Heart right ventricle (tissue), 16 donors: ENCODE measurements at regions not wholly inside any gene's neighbourhood (a gene's known extent, or its start where the extent isn't known, plus 50 kb on each side); places are given as distances from the start of the nearest gene placed in this dataset.
A peak's percentile ranks its signal among the peaks of the same experiment; 100 is the strongest.

Experiments used
- ATAC-seq, 8 donors: fragments of 200-7000 bp; cut with Tn5 transposase; one replicate each; pipeline ENCODE4 v1.9.1; 2020; ENCODE audit warnings: mild to moderate bottlenecking in 8 of 8, moderate library complexity in 8 of 8, moderate number of reproducible peaks in 1 of 8
- DNase-seq, 2 donors: peaks; one replicate each; pipeline ENCODE4 v3.0.0-alpha.2; 2020
- H3K27ac ChIP-seq, 10 donors: fragments of 200-600 bp; sonication (generic) in 2 of 10; one replicate each; pipeline versions ENCODE4 v1.5.0 to v1.8.0; 2020 to 2022; ENCODE audit warnings: mild to moderate bottlenecking in 3 of 10
- H3K27me3 ChIP-seq, 7 donors: fragments of 200-600 bp; one replicate each; pipeline ENCODE4 v1.8.0; 2021 to 2022; ENCODE audit warnings: mild to moderate bottlenecking in 2 of 7
- H3K36me3 ChIP-seq, 9 donors: fragments of 200-600 bp; sonication (generic) in 1 of 9; one replicate each; pipeline versions ENCODE4 v1.5.0 to v1.8.0; 2020 to 2022; ENCODE audit warnings: mild to moderate bottlenecking in 2 of 9
- H3K4me1 ChIP-seq, 9 donors: fragments of 200-600 bp; sonication (generic) in 1 of 9; one replicate each; pipeline versions ENCODE4 v1.5.0 to v1.8.0; 2020 to 2022; ENCODE audit warnings: mild to moderate bottlenecking in 4 of 9
- H3K4me3 ChIP-seq, 10 donors: fragments of 200-600 bp; sonication (generic) in 2 of 10; one replicate each; pipeline versions ENCODE4 v1.5.0 to v1.8.0; 2020 to 2022; ENCODE audit warnings: mild to moderate bottlenecking in 7 of 10, moderate library complexity in 2 of 10
- H3K9me3 ChIP-seq, 11 donors: fragments of 200-600 bp in 10 of 11; sonication (generic) in 2 of 11; one replicate each; pipeline versions ENCODE4 v1.5.0 to v1.8.0; 2013 to 2022; ENCODE audit warnings: mild to moderate bottlenecking in 2 of 11, control low read depth in 1 of 11, moderate library complexity in 1 of 11
- WGBS, 2 donors: extraction: QIAGEN DNeasy Blood & Tissue Kit; methylation state at CpG; one replicate each; pipeline ENCODE4 v1.1.7; 2013; ENCODE audit warnings: inconsistent platforms in 1 of 2; 5-methylcytosine and 5-hydroxymethylcytosine counted together
- intact Hi-C, 10 donors: fragments of 100-400 bp; cut with DNase I; formaldehyde crosslinking; loops; one replicate each; pipeline versions ENCODE4 v1.11.1 to v1.14.2; 2022
- TF ChIP-seq, protein P1 (sequence below), 9 donors: fragments of 200-600 bp; sonication (generic) in 2 of 9; IDR thresholded peaks; one replicate each; pipeline versions ENCODE4 v1.5.0 to v1.8.0; 2021 to 2022; ENCODE audit warnings: antibody characterized with exemption in 9 of 9, mild to moderate bottlenecking in 5 of 9, moderate library complexity in 1 of 9
- donor health status: Arrhythmogenic right ventricular cardiomyopathy.
- donor health status: ischemic (EF 13 %, LVEDD 7.1; RV severe dilation, severe dysfunction).
- donor health status: healthy with polysubstance abuse.
- donor health status: DM: no; HTN: yes; CAD: no.
- donor health status: DM: no; HTN: no; CAD: no.
- donor health status: ischemic (EF 25% LVEDD 6.9; RV normal size, moderate dysfunction).
- donor health status: ischemic (EF 25% LVEDD 5.7; RV mildly dilated, moderate dysfunction).
- donor health status: healthy.
- donor health status: DM: yes; HTN: yes; CAD: no.
- donor health status: Ischemic cardiomyopathy.
- donor health status: ischemic (EF 35%, LVEDD 5.7; RV mildly dilated, moderate dysfunction).
- donor health status: nonischemic (EF 11% LVEDD 7.7; RV severe dilation, severe dysfunction).
- donor health status: DM: yes; HTN: yes; CAD: no.
- donor health status: PGD.
- donor health status: ischemic (EF 29% LVEDD 5.4; RV normal size, mild dysfunction).
- donor health status: nonischemic (EF 23%, LVEDD 6.1; RV moderate dilation, normal function).

DNA sequence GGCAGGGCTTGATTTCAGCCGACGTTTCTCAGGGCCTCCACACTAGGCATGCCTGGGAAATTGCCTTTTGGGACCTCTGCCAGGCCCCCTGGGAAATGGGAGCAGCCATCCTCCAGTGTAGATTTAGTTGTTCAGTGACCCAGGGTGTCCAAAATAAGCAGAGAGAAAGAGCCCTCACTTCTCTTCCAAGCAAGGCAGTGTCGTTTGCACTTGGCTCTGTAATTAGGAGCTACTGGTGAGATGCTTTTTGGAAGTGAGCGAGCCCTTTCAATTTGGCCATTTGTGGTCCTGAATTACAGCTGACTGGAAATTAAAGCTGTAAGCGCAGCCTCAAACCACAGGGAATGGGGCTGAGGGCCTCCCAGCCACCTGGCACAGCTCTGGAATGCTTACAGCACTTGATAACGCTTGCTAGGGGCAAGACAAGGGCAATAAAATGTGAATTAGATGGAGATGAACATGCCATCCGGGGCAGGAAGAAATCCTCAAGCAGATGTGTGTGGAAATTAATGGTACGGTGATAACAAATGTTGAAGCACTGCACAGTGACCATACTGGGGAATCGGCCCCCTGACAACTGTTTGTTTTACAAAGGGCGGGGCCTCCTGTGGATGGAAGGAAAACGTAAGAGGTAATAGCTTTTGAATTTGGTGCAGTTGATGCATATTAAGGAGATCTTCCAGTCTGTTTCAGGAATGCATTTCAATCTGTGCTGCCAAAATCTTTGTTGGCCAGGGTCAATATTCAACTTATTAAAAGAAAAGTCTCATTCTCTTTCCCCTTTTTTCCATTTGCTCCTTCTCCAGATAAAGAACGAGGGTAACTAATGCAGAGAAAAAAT, 173.1 kb downstream of the UXS1 start:
- Histone ChIP-seq H3K27me3 (no peaks in the 10 kb centered on the region), H3K4me3 (no peak overlapping the region), H3K9me3 (no peaks in the 10 kb centered on the region), H3K4me1 (peaks cover 0 to 40% (median 25%) of the 10 kb centered on the region in 9 donors), H3K27ac (peak overlapping the region in 4 of 10 donors; percentile 6 to 55 (median 40)), H3K36me3 (no peaks in the 10 kb centered on the region)
- intact Hi-C loops: loop anchor here in 2 of 10 donors (10.0 kb wide), 2 partner anchors 96 to 276 kb away; partner anchors contain the start of gene NCK2 (in 1 of the 2)
- peak; percentile 16 to 59 for DNase-seq
- WGBS, 2 donors: 39 to 57% methylated on average over 12 of the region's 12 CpGs
- TF ChIP-seq, protein P1, sequence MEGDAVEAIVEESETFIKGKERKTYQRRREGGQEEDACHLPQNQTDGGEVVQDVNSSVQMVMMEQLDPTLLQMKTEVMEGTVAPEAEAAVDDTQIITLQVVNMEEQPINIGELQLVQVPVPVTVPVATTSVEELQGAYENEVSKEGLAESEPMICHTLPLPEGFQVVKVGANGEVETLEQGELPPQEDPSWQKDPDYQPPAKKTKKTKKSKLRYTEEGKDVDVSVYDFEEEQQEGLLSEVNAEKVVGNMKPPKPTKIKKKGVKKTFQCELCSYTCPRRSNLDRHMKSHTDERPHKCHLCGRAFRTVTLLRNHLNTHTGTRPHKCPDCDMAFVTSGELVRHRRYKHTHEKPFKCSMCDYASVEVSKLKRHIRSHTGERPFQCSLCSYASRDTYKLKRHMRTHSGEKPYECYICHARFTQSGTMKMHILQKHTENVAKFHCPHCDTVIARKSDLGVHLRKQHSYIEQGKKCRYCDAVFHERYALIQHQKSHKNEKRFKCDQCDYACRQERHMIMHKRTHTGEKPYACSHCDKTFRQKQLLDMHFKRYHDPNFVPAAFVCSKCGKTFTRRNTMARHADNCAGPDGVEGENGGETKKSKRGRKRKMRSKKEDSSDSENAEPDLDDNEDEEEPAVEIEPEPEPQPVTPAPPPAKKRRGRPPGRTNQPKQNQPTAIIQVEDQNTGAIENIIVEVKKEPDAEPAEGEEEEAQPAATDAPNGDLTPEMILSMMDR (IDR thresholded peaks at IDR 0.05): no peak
- peak in 6 of 8 donors; percentile 18 to 52 (median 38) for ATAC-seq

DNA sequence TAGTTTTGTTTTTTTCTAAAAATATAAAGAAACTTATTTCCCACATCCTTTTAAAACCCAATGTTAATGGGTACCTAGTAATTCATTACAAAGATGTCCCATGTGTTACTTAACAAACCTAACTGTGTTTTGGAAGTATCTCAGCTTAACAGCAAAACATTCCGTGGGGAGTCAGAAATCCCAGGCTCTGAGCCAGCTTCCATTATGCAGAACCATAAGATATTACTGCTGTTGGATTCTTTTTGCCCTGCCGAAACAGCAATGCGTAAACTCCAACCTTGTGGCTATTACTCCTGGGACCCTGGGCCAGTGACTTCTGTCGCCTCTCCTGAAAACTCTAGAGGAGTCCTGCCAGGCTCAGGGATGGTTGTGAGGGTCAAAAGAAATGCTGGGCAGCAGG, 174.1 kb downstream of the UXS1 start:
- peak in 6 of 8 donors; percentile 36 to 75 (median 54) for ATAC-seq
- no peaks in the 10 kb centered on the region for H3K27me3 ChIP-seq
- whole genome bisulfite sequencing, 2 donors: 33 to 42% methylated on average over 4 of the region's 4 CpGs

DNA sequence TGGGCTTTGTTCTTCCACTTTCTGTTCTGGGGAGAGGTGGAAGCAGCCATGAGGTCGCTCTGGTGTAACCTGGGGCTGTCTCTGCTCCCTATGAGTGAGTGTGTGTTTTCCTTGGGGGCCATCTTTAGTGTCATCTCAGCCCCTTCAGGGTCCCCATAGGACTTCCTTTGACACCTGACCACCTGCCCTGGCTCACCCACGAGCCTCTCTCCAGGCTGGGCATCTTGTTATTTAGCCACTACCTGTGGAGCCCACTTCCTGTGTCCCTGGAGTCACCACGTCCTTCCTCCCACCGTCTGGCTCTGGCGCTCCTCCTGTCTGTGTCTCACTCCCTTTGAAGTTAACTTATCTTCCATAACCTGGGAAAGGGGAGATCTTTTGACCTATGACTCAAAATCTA, 176.0 kb downstream of the UXS1 start:
- DNase-seq (no peak), ATAC-seq (no peak)
- Histone ChIP-seq H3K36me3 (no peaks in the 10 kb centered on the region), H3K9me3 (no peaks in the 10 kb centered on the region), H3K27me3 (no peaks in the 10 kb centered on the region), H3K27ac (no peak overlapping the region), H3K4me3 (no peak overlapping the region), H3K4me1 (peaks cover 0 to 26% (median 21%) of the 10 kb centered on the region in 9 donors)
- intact Hi-C loops: no loop called here
- TF ChIP-seq, protein P1 (IDR thresholded peaks at IDR 0.05): no peak
- 40 to 76% methylated on average over 5 of the region's 5 CpGs for WGBS, 2 donors

More for the DNA sequence above, 174.1 kb downstream of the UXS1 start:
- TF ChIP-seq, protein P1 (IDR thresholded peaks at IDR 0.05): no peak
- H3K4me1 ChIP-seq: peaks cover 0 to 30% (median 21%) of the 10 kb centered on the region in 9 donors
- no peak overlapping the region for H3K4me3 ChIP-seq
- no peaks in the 10 kb centered on the region for H3K36me3 ChIP-seq
- no peaks in the 10 kb centered on the region for H3K9me3 ChIP-seq
- DNase-seq: peak in 1 of 2 donors; percentile 58
- intact Hi-C loops: loop anchor here in 2 of 10 donors (10.0 kb wide), 2 partner anchors 95 to 275 kb away; partner anchors contain the start of gene NCK2 (in 1 of the 2)
- H3K27ac ChIP-seq: peak overlapping the region in 3 of 10 donors; percentile 1 to 55 (median 33)

DNA sequence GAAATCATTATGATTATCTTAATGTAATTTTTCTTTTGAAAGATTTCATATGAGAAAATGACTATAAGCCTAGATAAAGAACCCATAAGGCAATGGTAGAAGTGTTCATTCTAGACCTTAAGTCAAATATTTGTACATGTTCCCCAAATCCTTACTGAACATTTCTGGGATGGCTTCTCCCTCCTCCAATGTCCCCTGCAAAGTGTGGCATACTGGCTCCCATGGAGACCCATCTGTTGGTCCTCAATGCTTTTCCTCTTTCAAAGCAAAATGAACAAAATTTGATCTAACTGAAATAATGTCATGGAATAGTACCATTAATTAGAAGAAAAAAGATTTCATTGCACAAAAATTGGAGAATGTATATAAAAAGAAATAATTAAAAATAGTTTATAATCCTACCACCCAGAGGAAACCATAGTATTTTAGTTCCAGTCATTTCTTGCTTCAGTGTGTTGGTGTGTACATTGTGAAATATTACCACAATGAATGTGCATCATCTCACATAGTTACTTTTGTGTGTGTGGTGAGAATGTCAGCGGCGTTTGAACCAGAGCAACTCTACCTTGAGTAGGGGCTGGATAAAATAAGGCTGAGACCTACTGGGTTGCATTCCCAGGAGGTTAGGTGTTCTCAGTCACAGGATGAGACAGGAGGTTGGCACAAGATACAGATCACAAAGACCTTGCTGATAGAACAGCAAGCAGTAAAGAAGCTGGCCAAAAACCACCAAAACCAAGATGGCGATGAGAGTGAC, 181.3 kb downstream of the UXS1 start:
- Histone ChIP-seq H3K9me3 (peaks cover 0 to 11% (median 1%) of the 10 kb centered on the region in 11 donors), H3K4me3 (no peak overlapping the region), H3K36me3 (no peaks in the 10 kb centered on the region), H3K4me1 (peaks cover 0 to 27% (median 6%) of the 10 kb centered on the region in 9 donors), H3K27me3 (no peaks in the 10 kb centered on the region), H3K27ac (peak overlapping the region in 1 of 10 donors; percentile 83)
- no peak for DNase-seq
- WGBS, 2 donors: 63 to 98% methylated on average over 3 of the region's 3 CpGs
- intact Hi-C loops: loop anchor here in 1 of 10 donors (5.0 kb wide), 1 partner anchor 85 kb away; no protein-coding TSS in a partner anchor
- TF ChIP-seq, protein P1 (IDR thresholded peaks at IDR 0.05): no peak
- ATAC-seq: no peak
